ENCODE measurements at regions not wholly inside any gene's neighbourhood (a gene's known extent, or its start where the extent isn't known, plus 50 kb on each side); places are given as distances from the start of the nearest gene placed in this dataset.

GRCh38 chr12:41869432-41869831, 275.2 kb downstream of the GXYLT1 start:
- TF ChIP-seq FOXM1 (IDR thresholded peaks at IDR 0.05; ENCODE audit: borderline replicate concordance, low read depth) (no peak), YY1 (IDR thresholded peaks at IDR 0.05; ENCODE audit: low read depth) (no peak), REST (IDR thresholded peaks at IDR 0.05; ENCODE audit: low read depth) (no peak), CEBPB (IDR thresholded peaks at IDR 0.05) (no peak), USF1 (IDR thresholded peaks at IDR 0.05) (no peak), TCF12 (IDR thresholded peaks at IDR 0.05; ENCODE audit: low read depth) (no peak), RAD21 (IDR thresholded peaks at IDR 0.05; ENCODE audit: low read depth) (no peak), TAF1 (IDR thresholded peaks at IDR 0.05; ENCODE audit: low read depth) (no peak), ZBTB7A (IDR thresholded peaks at IDR 0.05; ENCODE audit: low read depth) (no peak), MAX (IDR thresholded peaks at IDR 0.05) (no peak), EP300 (IDR thresholded peaks at IDR 0.05; ENCODE audit: borderline replicate concordance) (no peak), CREB1 (IDR thresholded peaks at IDR 0.05; ENCODE audit: low read depth) (no peak)

Measured in Ishikawa (cell line).